GM13977 (cell line): ENCODE measurements at regions not wholly inside any gene's neighbourhood (a gene's known extent, or its start where the extent isn't known, plus 50 kb on each side); places are given as distances from the start of the nearest gene placed in this dataset.

Experiments
- DNase-seq: peaks from one replicate; pipeline ENCODE4 v3.0.0; 2012; ENCODE audit warnings: low spot score
- CTCF ChIP-seq: IDR thresholded peaks from 2 replicates; pipeline ENCODE4 v1.5.1; 2012; ENCODE audit warnings: mild to moderate bottlenecking, control low read depth; ENCODE audit not compliant: insufficient read depth; ENCODE audit errors: extremely low read depth, missing control alignments
- in situ Hi-C: fragments of 300-500 bp; cut with MboI; formaldehyde crosslinking; loops from one replicate; pipeline ENCODE4 v1.12.0; 2022; ENCODE audit warnings: low sequenced_read_pairs, low pct_unique_long_range_greater_than_20kb, mixed read lengths, inconsistent platforms; ENCODE audit not compliant: unreplicated experiment

DNA sequence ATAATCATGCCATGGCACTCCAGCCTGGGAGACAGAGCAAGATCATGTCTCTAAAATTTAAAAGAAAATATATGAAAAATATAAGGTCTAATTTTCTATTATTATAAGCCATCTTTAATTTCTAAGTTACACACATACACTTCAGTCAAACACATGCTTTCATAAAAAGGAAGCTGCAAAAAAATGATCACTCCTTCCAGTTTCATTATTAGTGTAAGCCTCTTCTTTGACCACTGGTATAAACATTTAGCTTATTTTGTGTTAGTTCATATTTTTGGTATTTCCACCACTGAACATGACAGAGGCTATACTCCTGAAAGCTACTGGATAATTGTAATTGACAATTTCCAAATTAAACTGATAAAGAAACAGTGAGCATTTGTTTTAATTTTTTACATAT is 163.3 kb upstream of the USP38 start:
- DNase-seq, result peak; percentile 24
- no peak for TF ChIP-seq CTCF
- in situ Hi-C loops, result no loop called here

- no peak for TF ChIP-seq CTCF
- in situ Hi-C loops, result no loop called here
- DNase-seq, result no peak
Observed at GRCh38 chr4:143023239-143023918, 161.3 kb upstream of the USP38 start.

DNA sequence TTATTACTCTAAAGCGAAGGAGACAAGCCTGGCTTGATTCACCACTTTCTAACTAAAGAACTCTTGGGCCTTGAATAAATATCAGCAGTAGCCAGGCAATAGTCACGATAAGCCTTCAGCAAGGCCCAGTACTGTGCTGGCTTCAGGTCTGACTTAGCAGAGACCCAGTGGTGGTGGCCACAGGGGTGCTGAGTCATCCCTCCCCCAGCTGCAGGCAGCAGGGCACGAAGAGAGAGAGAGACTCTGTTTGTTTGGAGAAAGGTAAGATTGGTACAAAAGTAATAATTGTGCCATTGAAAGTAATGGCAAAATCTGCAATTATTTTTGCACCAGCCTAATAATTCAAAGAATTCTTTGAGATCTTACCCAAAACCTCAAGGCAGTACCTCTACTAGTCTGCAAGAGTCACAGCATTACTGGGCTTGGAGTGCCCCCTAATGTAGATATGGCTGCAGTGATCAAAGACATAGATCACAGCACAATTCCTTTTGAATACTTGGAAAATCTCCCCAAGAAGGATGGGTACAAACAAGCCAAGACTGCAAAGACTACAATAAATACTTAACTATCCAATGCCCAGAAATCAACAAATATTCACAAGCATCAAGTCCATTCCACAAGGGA is 159.5 kb upstream of the USP38 start:
- DNase-seq, result no peak
- in situ Hi-C loops, result no loop called here
- TF ChIP-seq CTCF, result peak; percentile 36

- no peak for TF ChIP-seq CTCF
- DNase-seq, result no peak
- in situ Hi-C loops, result no loop called here
Observed at GRCh38 chr4:143026459-143027170, 158.1 kb upstream of the USP38 start.

GRCh38 chr4:143035661-143036060 is 149.1 kb upstream of the USP38 start:
- no peak for DNase-seq
- no peak for TF ChIP-seq CTCF
- in situ Hi-C loops, result no loop called here

GRCh38 chr4:143036443-143036842 is 148.3 kb upstream of the USP38 start:
- in situ Hi-C loops, result no loop called here
- no peak for TF ChIP-seq CTCF
- no peak for DNase-seq
